ENCODE measurements at regions not wholly inside any gene's neighbourhood (a gene's known extent, or its start where the extent isn't known, plus 50 kb on each side); places are given as distances from the start of the nearest gene placed in this dataset.

DNA sequence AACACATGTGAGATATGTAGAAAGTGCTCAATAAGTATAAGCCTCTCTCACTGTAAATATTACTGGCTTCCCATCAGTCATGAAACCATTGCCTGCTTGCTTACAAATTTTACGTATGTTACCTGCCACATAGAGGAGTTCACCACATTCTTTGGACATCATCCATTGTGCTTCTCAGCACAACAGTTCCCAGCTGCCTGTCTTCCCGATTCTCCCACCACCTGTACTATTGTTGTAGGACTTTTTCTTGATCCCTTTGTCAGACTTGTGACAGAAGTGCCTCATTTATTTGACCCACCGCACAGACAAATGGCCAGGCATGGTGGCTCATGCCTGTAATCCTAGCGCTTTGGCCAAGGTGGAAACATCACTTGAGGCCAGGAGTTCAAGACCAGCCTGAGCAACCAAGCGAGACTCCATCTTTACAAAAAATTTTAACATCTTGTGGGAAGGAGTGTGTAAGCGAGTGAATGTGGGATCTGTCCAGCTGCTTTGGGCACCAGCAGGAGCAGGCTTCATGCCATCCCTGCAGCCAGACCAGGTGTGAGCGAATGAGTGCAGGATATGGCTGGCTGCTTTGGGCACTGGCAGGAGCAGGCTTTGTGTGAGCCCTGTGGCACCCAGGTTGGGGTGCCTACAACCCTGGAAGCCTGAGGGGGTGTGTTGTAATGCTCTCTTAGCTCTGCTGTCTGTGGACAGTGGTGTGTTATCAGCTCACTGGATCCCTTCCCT, 139.9 kb upstream of the ELL2 start (continued):
- TF ChIP-seq, protein P1, sequence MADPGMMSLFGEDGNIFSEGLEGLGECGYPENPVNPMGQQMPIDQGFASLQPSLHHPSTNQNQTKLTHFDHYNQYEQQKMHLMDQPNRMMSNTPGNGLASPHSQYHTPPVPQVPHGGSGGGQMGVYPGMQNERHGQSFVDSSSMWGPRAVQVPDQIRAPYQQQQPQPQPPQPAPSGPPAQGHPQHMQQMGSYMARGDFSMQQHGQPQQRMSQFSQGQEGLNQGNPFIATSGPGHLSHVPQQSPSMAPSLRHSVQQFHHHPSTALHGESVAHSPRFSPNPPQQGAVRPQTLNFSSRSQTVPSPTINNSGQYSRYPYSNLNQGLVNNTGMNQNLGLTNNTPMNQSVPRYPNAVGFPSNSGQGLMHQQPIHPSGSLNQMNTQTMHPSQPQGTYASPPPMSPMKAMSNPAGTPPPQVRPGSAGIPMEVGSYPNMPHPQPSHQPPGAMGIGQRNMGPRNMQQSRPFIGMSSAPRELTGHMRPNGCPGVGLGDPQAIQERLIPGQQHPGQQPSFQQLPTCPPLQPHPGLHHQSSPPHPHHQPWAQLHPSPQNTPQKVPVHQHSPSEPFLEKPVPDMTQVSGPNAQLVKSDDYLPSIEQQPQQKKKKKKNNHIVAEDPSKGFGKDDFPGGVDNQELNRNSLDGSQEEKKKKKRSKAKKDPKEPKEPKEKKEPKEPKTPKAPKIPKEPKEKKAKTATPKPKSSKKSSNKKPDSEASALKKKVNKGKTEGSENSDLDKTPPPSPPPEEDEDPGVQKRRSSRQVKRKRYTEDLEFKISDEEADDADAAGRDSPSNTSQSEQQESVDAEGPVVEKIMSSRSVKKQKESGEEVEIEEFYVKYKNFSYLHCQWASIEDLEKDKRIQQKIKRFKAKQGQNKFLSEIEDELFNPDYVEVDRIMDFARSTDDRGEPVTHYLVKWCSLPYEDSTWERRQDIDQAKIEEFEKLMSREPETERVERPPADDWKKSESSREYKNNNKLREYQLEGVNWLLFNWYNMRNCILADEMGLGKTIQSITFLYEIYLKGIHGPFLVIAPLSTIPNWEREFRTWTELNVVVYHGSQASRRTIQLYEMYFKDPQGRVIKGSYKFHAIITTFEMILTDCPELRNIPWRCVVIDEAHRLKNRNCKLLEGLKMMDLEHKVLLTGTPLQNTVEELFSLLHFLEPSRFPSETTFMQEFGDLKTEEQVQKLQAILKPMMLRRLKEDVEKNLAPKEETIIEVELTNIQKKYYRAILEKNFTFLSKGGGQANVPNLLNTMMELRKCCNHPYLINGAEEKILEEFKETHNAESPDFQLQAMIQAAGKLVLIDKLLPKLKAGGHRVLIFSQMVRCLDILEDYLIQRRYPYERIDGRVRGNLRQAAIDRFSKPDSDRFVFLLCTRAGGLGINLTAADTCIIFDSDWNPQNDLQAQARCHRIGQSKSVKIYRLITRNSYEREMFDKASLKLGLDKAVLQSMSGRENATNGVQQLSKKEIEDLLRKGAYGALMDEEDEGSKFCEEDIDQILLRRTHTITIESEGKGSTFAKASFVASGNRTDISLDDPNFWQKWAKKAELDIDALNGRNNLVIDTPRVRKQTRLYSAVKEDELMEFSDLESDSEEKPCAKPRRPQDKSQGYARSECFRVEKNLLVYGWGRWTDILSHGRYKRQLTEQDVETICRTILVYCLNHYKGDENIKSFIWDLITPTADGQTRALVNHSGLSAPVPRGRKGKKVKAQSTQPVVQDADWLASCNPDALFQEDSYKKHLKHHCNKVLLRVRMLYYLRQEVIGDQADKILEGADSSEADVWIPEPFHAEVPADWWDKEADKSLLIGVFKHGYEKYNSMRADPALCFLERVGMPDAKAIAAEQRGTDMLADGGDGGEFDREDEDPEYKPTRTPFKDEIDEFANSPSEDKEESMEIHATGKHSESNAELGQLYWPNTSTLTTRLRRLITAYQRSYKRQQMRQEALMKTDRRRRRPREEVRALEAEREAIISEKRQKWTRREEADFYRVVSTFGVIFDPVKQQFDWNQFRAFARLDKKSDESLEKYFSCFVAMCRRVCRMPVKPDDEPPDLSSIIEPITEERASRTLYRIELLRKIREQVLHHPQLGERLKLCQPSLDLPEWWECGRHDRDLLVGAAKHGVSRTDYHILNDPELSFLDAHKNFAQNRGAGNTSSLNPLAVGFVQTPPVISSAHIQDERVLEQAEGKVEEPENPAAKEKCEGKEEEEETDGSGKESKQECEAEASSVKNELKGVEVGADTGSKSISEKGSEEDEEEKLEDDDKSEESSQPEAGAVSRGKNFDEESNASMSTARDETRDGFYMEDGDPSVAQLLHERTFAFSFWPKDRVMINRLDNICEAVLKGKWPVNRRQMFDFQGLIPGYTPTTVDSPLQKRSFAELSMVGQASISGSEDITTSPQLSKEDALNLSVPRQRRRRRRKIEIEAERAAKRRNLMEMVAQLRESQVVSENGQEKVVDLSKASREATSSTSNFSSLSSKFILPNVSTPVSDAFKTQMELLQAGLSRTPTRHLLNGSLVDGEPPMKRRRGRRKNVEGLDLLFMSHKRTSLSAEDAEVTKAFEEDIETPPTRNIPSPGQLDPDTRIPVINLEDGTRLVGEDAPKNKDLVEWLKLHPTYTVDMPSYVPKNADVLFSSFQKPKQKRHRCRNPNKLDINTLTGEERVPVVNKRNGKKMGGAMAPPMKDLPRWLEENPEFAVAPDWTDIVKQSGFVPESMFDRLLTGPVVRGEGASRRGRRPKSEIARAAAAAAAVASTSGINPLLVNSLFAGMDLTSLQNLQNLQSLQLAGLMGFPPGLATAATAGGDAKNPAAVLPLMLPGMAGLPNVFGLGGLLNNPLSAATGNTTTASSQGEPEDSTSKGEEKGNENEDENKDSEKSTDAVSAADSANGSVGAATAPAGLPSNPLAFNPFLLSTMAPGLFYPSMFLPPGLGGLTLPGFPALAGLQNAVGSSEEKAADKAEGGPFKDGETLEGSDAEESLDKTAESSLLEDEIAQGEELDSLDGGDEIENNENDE (IDR thresholded peaks at IDR 0.05; ENCODE audit: insufficient replicate concordance, low read length): no peak
- TF ChIP-seq CTBP2 (IDR thresholded peaks at IDR 0.05; ENCODE audit: borderline replicate concordance, insufficient read depth, insufficient read length, low read length) (no peak), CREB1 (IDR thresholded peaks at IDR 0.05) (no peak), BACH1 (IDR thresholded peaks at IDR 0.05; ENCODE audit: low read length) (no peak), JUND (IDR thresholded peaks at IDR 0.05; ENCODE audit: low read length) (no peak), CHD1 (IDR thresholded peaks at IDR 0.05; ENCODE audit: low read depth, low read length) (no peak), POLR2AphosphoS5 (IDR thresholded peaks at IDR 0.05; ENCODE audit: low read depth, low read length) (no peak), BCL11A (IDR thresholded peaks at IDR 0.05; ENCODE audit: low read depth in 2 of 2, low read length in 2 of 2) (no peak), ASH2L (IDR thresholded peaks at IDR 0.05; ENCODE audit: low read length) (no peak)

Measured in H1 (cell line).